DMS53 treated with DMSO at 0.1 percent for 48 hours (cell line): ENCODE measurements at regions not wholly inside any gene's neighbourhood (a gene's known extent, or its start where the extent isn't known, plus 50 kb on each side); places are given as distances from the start of the nearest gene placed in this dataset.

Experiments
- DNase-seq: peaks from one replicate; lab custom pipeline; 2025; ENCODE audit not compliant: unreplicated experiment; lab: John Stamatoyannopoulos, UW

DNA sequence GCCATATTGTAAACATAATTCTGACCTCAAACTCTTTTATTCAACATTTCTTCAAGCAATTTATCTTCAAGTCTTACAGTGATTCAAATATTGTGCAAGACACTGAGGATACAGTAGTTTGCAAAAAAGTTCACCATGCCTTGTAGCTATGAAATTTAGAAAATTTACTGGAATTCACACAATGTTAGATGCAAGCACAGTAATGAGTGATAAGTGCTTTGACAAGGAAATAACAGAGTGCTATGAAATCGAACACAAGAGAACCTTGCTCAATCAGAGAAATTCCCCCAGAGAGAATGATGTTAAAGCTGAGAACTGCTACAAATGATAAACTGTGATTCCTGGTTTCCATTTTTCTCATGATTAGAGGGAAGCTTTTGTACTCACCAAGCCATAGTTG lies 952.9 kb downstream of the FAT4 start:
- DNase-seq, result no peak

DNA sequence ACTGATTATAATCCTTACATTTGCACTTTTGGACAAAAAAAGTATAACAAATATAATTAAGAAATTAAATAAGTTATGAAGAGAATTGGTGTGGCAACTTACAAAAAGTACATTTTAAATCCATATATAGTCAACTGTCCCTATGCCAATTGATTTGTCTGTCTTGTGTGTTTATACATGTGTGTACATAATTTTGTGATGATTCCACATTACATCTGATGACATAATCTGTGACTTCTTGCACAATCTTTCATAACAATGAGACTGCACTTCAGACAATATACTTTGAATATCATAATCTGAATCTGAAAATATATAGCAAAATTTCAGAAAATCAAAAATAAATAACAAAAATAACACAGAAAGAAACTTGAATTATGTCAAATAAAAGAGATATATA lies 953.4 kb downstream of the FAT4 start:
- no peak for DNase-seq

DNA sequence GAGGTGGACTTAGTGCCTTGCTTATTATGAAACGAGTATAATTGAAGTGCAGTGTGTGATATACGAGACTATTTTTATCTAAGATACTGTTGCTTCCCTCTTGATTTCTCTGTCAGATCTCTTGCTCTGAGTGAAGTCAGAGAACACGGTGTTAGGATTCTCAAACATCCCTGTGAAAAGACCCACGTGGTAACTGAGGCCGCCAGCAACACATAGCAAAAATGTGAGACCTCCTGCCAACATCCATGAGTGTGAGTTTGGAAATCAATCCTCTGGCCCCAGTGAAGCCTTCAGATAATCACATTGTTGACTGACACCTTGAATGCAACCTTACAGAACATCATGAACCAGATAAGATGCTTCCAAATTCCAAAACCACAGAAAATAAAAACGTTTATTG lies 954.4 kb downstream of the FAT4 start:
- no peak for DNase-seq

DNA sequence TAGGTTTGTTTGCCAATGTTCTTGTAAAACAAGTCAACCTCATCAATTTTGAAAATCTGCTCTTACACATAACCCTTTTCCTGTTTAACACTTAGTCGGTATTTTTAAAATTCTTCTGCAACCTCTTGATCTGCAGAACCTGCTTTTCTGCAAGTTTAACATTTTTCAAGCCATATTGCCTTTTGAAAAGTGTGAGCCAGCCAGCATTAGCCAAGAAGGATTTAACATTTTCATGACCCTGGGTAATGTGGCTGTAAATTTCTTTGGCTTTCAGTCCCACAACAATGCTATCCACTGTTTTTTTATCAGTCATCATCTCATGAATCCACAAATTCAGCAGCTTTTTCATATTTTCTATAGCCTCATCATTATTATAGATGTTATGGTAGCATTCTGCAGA lies 956.5 kb downstream of the FAT4 start:
- peak; percentile 29 for DNase-seq

DNA sequence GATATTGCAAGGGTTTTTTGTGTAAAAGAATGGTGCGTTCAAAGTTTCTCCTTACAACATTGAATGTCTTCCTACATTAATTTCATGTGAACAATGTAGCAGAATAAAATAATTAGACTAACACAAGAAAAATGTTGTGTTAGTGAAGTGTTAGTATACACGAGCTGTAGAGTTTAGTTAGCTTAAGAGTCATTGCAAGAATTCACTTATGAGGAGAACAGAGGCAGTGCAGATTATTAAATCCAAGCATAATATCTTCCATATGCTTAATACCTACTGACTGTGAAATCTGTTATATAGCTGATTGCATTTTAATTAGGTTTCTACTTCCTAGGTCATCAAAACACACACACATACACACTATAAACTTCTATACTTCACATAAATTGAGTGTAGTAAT lies 959.0 kb downstream of the FAT4 start:
- DNase-seq, result no peak

DNA sequence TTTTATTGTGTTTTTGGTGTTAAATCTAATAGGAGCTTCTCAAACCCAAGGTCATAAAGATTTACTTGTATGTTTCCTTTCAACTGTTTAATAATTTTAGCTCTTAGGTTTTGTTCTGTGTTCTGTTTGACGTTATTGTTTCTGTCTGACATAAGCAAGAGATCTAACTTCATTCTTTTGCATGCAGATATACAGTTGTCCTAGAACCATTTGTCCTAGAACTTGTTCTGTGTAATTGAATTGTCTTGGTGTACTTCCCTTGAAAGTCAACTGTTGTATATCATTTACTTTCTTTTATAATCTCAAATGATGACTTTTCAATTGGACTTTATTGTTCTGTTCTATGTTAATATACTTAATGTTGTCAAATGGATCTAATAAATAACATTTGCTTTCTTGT lies 977.1 kb downstream of the FAT4 start:
- DNase-seq, result no peak

DNA sequence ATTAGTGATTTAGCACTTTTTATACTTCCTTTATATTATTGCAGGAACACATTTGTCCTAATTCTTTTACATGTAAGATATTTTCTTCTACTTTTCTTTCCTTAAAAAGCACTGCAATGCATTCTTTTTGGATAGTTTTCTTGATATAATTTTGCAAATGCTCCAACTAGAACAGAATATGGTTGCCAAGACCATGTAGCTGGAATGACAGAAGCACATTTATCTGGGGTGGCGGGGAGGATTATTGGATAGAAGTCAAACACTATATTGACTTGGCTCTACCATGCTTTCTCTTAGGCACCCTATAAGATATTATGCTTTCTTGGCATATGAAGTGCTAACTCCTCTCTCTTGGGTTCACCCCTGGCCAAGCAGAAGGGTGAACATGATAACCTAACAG lies 983.5 kb downstream of the FAT4 start:
- DNase-seq, result no peak

DNA sequence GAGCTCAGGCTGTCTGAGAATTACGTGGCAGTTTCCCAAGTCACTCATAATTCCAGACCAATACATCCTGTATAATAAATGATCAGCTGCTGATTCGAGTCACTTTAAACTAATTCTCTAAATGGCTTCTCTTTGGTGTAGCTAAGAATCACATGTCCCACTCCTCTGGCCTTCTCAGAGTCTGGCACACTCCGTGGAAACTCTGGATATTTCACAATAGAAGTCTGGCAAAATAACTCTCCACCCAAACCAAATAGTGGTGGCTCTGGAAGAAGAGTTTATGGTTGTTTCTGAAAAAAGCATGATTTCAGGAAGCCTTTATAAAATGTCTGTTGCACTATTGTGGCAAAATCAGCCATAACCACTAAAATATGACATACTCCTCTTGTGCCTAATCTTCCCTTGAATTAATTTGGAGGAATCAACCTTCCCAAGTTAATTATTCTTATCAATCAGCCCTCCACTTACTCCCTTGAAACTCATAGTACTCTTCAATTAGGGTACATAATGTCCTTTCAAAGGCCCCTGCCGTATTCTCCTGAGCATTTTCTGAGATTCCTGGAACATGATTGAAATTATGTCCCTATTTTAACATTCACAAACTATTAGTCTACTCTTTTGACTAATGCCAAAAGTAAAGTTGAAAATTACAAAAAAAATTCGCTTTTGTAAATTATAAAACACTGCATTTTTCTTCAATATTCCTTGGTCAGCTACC lies 991.6 kb downstream of the FAT4 start:
- no peak for DNase-seq

DNA sequence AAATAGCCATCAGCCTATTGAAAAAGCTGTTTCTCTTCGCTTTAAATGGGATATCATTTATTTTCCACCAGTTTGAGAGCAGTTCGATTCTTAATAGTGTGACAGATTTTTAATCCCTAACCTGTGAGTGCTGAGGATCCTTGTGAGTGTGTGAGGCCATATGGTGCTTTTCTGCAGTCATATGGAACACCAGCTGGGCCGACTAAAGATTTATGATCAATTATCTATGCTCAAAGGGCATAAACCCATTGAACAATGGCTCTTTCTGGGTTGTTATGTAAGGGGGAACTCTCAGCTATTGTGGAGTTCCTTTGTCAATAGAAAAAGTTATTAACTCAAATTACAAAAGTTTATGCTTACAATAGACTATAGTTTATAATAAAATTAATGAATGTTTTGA lies 1003.6 kb downstream of the FAT4 start:
- DNase-seq, result no peak

DNA sequence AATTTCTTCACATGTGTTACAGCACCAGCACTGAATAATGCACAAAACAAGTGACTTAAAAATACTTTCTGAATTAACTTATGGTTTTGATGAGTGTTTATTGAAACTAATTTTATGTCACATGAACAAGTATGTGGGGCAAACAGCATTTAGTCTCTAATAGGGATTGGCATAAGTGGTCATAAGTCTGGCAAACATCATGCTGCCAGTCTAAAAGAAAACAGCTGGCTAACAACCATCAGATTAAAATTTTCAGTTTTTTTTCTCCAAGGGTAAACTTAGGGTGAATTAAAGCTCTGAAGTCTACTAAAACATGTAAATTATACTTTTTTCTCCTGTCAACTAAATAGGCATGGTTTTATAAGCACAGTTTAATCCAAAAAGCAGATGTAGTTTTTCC lies 1014.2 kb downstream of the FAT4 start:
- no peak for DNase-seq

DNA sequence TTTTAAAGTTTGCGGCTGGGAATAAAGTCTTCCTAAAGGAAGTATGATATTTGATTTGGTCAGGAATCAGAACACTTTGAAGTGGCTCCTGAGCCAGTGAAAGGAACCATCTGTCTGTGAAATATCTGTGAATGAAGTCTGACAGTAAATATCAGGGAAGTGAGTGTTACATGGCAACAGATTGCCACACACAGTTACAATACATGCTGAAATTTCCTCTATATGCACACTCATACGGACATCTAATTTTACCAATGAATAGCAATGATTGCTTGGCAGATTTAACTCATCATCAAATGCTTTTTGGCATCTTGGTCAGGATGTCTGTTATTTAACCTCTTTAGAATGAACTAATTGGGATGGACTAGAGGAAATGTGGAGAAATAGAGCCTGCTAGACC lies 1023.8 kb downstream of the FAT4 start:
- DNase-seq, result no peak

DNA sequence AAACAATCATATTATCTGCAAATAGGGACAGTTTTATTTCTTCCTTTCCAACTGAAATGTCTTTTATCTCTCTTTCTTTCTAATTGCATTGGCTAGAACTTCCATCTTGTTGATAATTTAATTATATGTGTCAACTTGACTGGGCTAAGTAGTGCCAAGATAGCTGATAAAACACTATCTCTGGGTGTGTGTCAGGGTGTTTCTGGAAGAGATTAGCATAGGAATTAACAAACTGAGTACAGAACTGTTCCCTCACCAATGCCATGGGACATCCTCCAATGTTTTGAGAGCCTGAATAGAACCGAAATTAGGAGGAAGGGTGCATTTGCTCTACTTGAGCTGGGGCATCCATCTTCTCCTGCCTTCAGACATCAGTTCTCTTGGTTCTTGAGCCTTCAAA lies 1027.2 kb downstream of the FAT4 start:
- no peak for DNase-seq

DNA sequence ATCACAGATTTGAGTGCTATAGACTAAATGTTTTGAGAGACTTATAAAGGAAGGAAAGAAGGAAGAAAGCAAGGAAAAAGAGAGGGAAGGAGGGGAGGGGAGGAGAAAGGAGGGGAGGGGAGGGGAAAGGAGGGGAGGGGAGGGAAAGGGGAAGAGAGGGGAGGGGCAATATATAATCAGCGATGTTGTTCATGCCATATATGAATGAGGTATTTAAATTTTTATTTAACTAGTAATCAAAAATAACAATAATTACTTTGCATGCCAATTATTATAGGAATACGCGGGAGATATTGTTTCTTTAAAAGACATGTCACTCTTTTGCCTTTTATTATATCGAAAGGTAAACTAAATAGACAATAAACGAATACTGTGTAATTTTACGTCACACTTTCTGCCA lies 1029.7 kb downstream of the FAT4 start:
- no peak for DNase-seq

DNA sequence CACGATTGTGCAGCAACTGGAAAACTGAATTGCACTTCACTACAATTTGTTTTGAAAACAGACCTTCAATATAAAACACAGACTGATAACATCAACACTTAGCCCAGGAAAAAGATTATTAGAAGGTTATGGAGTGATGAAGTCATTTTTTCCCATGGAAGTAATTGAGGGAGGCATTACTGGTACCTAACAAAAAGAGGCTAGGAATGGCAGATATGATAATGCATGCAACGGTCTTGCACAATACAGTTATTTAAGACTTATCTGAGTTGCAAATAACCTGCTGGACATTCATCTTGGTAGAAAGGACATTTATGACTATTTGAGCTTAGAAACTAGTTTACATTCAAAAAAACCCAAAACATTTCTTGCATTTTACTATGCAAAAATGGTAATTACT lies 1031.9 kb downstream of the FAT4 start:
- DNase-seq, result no peak

DNA sequence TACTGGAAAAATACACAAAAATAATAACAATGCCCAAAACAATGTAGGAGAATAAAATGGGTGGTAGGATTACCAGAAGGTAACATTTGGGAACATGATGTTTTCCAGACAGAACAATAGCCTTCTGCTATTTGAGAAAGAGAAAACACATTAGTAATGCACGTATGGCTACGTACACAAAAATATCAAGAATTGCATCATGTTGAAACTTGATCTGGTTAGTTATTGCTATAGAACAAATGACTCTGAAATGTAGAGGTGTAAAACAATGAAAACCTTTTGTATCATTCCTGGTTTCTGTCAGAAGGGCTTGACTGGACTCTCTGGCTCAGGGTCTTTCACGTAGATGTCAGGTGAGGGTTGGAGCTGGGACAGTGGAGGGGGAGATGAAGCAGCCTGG lies 1040.0 kb downstream of the FAT4 start:
- DNase-seq, result peak; percentile 36

DNA sequence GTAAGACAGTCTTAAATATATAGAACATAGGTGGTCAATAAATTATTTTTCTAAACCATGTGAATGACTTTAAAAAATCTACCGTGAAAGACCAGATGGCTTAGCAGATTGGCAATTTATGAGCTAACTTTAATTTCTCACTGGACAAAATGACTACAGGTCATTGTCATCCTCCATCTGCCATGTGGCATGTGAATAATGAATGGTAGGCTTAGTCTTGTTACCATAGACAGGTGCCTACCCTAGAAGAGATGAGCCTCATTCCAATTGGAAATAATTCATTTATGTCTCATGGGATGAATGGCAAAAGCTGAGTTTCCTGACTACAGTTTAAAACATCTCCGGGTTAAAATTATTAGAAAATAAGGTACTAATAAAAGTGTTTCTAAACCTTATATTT lies 1043.3 kb downstream of the FAT4 start:
- DNase-seq, result no peak

DNA sequence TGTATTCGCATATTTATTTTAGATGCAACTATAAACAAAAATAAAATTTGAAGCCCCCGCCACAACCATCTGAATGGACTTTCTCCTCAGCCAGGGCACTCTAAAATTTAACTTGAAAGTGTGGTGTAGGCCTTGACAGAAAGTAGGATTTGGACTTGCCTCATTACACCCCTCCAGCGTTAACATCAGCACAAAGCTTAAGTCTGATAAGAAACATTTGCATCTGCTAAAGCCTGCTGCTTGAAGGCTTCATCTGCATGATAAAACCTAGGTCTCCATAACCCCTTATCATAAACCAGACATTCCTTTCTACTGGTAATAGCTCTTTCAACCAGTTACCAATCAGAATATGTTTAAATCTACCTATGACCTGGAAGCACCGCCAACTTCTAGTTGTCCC lies 1046.5 kb downstream of the FAT4 start:
- no peak for DNase-seq

DNA sequence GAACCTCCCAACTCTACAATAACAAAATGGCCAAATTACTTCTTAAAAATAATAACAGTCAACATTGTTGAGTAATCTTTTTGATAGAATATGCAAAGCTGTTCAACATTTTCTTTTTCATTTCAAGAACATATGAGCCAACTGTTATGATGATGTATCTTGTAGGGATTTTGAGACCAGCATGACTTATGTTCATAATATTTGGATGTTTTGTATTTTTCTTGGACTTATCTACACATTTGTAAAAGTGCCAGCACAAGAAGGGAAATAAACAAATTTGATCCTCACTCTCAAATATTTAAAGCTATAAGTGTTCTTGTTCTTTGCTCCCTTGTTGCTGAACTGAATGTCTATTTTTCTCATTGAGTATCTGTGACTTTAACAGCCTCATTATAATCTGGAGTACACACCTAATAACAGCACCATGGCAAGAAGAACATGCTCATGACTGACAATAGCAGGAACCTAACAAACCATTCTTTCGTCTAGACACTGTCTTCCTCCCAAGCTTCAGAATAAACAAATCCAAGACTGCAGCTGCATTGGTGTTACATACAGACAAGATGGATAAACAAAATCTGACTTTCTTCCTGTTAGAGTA lies 1049.7 kb downstream of the FAT4 start:
- no peak for DNase-seq

DNA sequence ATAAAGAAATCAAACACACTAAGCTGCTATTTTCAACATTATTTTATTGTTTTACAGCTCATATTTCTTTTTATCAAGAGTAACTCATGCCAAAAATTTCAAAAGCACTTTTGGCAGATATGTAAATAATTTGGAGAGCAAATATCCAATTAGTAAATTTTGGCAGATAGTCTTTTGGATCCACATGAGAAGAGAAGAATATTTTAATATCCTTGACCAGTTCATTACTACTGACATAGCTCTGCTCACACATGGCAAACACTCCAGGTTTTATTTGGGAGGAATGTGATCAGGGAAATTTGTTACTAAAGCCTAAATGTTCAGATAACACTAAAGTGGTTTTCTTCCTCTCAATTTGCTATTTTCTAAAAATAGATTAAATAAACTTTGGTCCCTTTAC lies 1054.3 kb downstream of the FAT4 start:
- no peak for DNase-seq

DNA sequence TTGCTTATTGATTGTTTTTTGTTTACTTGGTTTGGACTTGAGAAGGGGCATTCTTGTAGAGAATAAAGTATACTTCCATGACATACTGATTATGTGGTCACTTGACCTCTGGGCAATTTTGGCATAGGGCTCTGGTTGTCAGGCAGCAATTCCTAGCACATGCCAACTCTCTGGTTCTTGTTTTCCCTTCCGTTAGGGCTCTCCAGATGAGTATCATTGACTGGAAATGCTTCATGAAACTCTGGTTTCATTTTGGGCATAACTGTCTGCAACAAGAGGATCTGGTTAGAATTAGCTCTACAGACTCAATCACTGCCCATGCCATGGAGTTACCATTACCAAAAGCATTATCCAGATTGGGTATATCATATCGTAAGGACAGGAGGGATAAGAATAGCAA lies 1057.9 kb downstream of the FAT4 start:
- DNase-seq, result no peak

DNA sequence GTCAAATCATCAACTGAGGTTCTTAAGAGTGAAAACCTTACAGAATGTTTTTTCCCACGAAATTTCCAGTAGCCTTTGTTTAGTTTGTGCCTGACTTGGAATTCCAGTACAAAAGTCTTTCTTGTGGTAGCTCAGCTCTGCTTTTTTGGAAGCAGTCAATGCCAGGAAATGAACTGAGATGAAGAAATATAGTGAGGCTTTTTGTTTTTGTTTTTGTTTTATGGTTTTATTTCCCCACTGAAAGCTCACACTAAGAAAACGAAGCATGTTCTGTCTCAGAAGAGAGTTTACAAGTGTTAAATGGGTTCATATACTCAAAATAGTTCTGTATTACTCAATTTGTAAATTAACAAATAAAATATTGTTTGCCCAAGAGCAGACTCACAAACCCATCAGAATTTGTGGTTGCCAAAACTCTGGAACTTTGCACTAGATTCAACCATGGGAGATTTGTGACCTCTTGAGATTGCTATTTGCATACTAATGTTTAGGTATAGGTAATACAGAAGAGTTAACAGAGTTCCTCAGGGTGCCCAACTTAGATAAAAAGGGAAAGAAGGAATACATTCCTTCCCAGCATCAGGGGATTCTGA lies 1060.8 kb downstream of the FAT4 start:
- no peak for DNase-seq

DNA sequence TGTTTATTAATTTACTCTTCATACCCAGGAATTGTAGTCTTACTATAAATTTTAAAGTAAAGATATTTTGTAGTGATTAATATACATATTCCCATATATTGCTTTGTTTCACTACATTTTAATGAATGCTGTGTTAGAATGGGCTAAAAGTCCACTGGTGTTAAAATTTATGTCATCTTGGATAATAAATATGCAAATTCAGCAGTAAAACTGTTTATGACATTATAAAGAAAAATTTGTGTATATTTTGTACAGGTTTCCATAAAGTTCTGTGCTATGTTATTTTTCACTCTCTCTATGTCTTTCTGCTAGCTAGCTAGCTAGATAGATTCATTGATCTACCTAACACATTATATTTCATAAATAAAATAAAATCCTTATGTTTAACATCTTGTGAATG lies 1071.2 kb downstream of the FAT4 start:
- DNase-seq, result no peak

DNA sequence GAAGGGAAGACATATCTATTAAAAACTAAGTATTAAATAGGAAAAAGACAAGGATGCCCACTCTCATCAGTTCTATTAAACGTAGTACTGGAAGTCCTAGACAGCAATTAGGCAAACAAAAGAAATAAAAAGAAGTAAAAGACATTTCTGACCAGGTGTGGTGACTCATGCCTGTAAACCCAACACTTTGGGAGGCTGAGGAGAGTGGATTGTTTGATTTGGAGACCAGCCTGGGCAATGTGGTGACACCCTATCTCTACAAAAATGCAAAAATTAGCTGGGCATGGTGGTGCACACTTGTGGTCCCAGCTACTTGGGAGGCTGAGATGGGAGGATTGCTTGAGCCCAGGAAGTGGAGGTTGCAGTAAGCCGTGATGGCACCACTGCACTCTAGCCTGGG lies 1071.8 kb downstream of the FAT4 start:
- DNase-seq, result no peak
